Muscle layer of duodenum (tissue), 2 donors: ENCODE measurements at regions not wholly inside any gene's neighbourhood (a gene's known extent, or its start where the extent isn't known, plus 50 kb on each side); places are given as distances from the start of the nearest gene placed in this dataset.
"Not testable (repeated sequence)": the region's sequence is repeated elsewhere in the genome, so short reads cannot be mapped to it uniquely, and the experiment has no call there.

ENCODE experiments used
- H3K27ac ChIP-seq: one replicate; pipeline ENCODE4 v1.7.0; 2013; ENCODE audit warnings: mild to moderate bottlenecking, low read length
- H3K27me3 ChIP-seq: one replicate; pipeline ENCODE4 v1.7.0; 2013; ENCODE audit warnings: low read depth, mild to moderate bottlenecking, control low read depth, low read length
- H3K36me3 ChIP-seq, 2 donors: one replicate each; pipeline ENCODE4 v1.7.0; 2013; ENCODE audit warnings: low read length in 2 of 2, control low read depth in 1 of 2, mild to moderate bottlenecking in 1 of 2; ENCODE audit not compliant: insufficient read depth in 2 of 2, control insufficient read depth in 1 of 2
- H3K4me1 ChIP-seq, 2 donors: one replicate each; pipeline ENCODE4 v1.7.0; 2013; ENCODE audit warnings: low read length in 2 of 2, mild to moderate bottlenecking in 2 of 2, control low read depth in 1 of 2, moderate library complexity in 1 of 2; ENCODE audit not compliant: insufficient read depth in 2 of 2, control insufficient read depth in 1 of 2
- H3K4me3 ChIP-seq, 2 donors: one replicate each; pipeline ENCODE4 v1.7.0; 2013; ENCODE audit warnings: low read length in 2 of 2, low read depth in 1 of 2, mild to moderate bottlenecking in 1 of 2
- H3K9me3 ChIP-seq, 2 donors: one replicate each; pipeline ENCODE4 v1.7.0; 2013; ENCODE audit warnings: low read length in 2 of 2, control low read depth in 1 of 2, mild to moderate bottlenecking in 1 of 2; ENCODE audit not compliant: control insufficient read depth in 1 of 2
- donor health status: healthy.

DNA sequence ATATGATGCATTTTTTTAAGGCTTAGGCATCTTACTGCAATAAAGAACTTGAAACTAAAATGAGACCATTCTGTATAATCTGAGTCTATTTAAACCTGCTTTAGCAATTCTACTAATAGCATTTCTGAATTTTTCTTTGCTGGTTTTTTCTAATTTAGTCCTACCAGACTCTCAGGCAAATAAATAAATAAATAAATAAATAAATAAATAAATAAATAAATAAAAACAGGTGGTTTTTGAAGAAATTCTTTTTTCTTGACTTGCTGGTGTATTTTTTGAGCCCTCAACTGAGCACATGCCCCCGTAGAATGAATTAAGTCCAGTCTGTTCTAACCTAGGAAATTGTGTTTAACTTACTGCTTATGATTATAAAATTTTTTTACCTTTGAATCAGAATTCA, 134.7 kb upstream of the FOXP2 start:
- Histone ChIP-seq H3K4me3 (no peak overlapping the region), H3K4me1 (no peaks in the 10 kb centered on the region), H3K27me3 (no peaks in the 10 kb centered on the region), H3K9me3 (no peaks in the 10 kb centered on the region), H3K36me3 (no peaks in the 10 kb centered on the region), H3K27ac (no peak overlapping the region)

DNA sequence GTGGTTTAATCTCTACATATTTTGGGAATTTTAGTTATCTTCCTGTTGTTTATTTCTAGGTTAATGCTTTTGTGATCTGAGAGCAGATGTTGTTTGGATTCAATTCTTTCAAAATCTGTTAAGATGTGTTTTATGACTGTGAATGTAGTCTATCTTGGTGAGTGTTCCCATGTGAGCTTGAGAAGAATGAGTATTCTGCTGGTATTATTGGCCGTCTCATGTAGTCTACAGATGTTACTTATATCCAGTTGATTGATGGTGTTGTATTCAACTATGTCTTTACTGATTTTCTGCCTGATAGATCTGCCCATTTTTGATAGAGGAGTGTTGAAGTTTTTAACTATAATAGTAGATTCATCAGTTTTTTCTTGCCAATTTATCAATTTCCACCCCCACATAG, 141.4 kb upstream of the FOXP2 start:
- H3K9me3 ChIP-seq = no peaks in the 10 kb centered on the region
- no peaks in the 10 kb centered on the region for H3K36me3 ChIP-seq
- no peaks in the 10 kb centered on the region for H3K4me1 ChIP-seq
- H3K4me3 ChIP-seq = no peak overlapping the region
- H3K27ac ChIP-seq = no peak overlapping the region
- no peaks in the 10 kb centered on the region for H3K27me3 ChIP-seq

GRCh38 chr7:114269714-114270113, 144.9 kb upstream of the FOXP2 start:
- Histone ChIP-seq H3K9me3 (no peaks in the 10 kb centered on the region), H3K4me3 (no peak overlapping the region), H3K27me3 (no peaks in the 10 kb centered on the region), H3K36me3 (no peaks in the 10 kb centered on the region), H3K4me1 (no peaks in the 10 kb centered on the region), H3K27ac (no peak overlapping the region)

DNA sequence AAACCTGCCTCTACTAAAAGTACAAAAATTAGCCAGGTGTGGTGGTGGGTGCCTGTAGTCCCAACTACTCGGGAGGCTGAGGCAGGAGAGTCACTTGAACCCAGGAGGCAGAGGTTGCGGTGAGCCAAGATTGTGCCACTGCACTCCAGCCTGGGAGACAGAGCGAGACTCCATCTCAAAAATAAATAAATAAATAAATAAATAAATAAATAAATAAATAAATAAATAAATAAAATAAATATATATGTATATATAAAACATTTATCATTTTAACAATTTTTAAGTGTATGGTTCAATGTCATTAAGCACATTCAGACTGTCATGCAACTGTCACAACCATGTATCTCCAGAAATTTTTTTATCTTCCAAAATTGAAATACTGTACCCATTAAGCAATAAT, 147.1 kb upstream of the FOXP2 start:
- not testable (repeated sequence) for H3K4me3 ChIP-seq, H3K9me3 ChIP-seq, H3K4me1 ChIP-seq, H3K27me3 ChIP-seq, H3K27ac ChIP-seq, H3K36me3 ChIP-seq

- H3K27me3 ChIP-seq = no peaks in the 10 kb centered on the region
- H3K4me1 ChIP-seq = no peaks in the 10 kb centered on the region
- no peaks in the 10 kb centered on the region for H3K9me3 ChIP-seq
- no peak overlapping the region for H3K27ac ChIP-seq
- no peaks in the 10 kb centered on the region for H3K36me3 ChIP-seq
- no peak overlapping the region for H3K4me3 ChIP-seq
Measured at GRCh38 chr7:114264023-114264422, 150.6 kb upstream of the FOXP2 start.

DNA sequence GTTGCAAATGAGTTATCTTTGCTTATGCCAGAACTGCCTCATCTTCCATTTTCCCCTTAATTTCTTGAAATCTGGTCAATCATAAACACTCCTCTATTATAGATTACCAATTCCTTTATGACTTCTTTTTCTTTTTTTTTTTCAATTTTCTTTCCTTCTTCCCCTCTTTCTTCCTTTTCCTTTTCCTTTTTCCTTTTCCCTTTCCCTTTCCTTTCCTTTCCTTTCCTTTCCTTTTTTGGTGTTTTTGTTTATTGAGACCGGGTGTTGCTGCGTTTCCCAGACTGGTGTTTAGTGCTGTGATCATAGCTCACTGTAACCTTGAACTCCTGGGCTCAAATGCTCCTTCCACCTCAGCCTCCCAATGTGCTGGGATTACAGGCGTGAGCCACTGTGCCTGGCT, 151.4 kb upstream of the FOXP2 start:
- Histone ChIP-seq H3K9me3 (no peaks in the 10 kb centered on the region), H3K4me3 (no peak overlapping the region), H3K4me1 (no peaks in the 10 kb centered on the region), H3K27me3 (no peaks in the 10 kb centered on the region), H3K27ac (no peak overlapping the region), H3K36me3 (no peaks in the 10 kb centered on the region)

GRCh38 chr7:114255404-114255841, 159.2 kb upstream of the FOXP2 start:
- H3K9me3 ChIP-seq = no peaks in the 10 kb centered on the region
- H3K4me3 ChIP-seq = no peak overlapping the region
- H3K4me1 ChIP-seq = no peaks in the 10 kb centered on the region
- no peaks in the 10 kb centered on the region for H3K36me3 ChIP-seq
- no peak overlapping the region for H3K27ac ChIP-seq
- no peaks in the 10 kb centered on the region for H3K27me3 ChIP-seq

DNA sequence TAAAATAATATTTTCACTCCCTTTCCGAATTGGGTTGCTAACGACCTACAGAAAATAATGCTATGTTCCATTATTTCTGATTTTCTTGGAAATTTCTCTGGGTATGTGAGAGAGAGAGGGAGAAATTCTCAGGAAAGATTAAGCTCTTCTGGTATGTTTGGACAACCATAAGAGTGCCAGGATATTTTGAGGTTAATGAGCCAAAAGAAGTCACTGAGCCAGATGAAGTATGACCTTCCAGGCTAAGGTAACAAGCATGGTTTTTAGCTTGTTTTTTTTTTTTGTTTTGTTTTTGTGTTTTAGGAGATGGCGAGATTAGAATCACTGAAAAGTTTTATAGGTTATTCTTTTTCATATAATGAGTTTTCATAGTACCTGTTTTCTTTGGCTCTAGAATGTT, 171.0 kb upstream of the FOXP2 start:
- Histone ChIP-seq H3K4me3 (no peak overlapping the region), H3K4me1 (no peaks in the 10 kb centered on the region), H3K9me3 (no peaks in the 10 kb centered on the region), H3K27me3 (no peaks in the 10 kb centered on the region), H3K36me3 (no peaks in the 10 kb centered on the region), H3K27ac (no peak overlapping the region)

DNA sequence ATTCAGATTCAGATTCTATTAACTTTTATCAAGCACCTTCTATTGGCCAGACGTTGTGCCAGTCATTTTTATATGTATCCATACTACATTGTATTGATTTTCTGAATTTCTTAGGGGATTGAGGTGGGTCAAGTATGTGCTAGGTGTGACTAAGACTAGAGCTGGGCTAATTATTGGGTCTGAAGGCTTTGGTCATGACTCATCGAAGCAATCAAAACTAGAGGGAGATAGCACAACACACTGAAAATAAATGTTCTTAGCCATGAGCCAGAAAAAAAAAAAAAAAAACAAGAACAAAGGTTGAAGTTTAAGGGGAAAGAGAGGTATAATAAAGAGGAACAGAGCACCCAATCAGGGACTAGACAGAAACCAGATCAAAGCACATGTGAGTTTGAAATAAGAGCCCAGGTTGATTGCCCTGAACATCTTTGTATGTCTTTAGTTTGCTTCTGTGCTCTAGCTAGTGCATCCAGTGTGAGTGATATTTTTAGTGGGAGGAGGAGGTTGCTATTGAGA, 171.6 kb upstream of the FOXP2 start:
- Histone ChIP-seq H3K27ac (no peak overlapping the region), H3K27me3 (no peaks in the 10 kb centered on the region), H3K36me3 (no peaks in the 10 kb centered on the region), H3K4me3 (no peak overlapping the region), H3K9me3 (no peaks in the 10 kb centered on the region), H3K4me1 (no peaks in the 10 kb centered on the region)

DNA sequence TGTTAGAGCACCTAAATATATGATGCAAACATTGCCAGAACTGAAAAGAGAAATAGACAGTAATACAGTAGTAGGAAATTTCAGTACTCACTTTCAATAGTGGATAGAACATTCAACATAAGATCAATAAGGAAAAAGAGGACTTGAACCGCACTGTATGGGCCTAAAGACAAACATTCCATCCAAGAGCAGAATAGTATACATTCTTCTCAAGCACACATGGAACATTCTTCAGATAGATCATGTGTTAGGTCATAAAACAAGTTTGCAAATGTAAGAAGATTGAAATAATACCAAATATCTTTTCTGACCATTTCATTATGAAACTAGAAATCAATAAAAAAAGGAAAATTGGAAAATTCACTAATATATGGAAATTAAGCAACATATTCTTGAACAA, 185.4 kb upstream of the FOXP2 start:
- Histone ChIP-seq H3K4me3 (no peak overlapping the region), H3K36me3 (no peaks in the 10 kb centered on the region), H3K4me1 (no peaks in the 10 kb centered on the region), H3K27ac (no peak overlapping the region), H3K27me3 (no peaks in the 10 kb centered on the region), H3K9me3 (no peaks in the 10 kb centered on the region)

DNA sequence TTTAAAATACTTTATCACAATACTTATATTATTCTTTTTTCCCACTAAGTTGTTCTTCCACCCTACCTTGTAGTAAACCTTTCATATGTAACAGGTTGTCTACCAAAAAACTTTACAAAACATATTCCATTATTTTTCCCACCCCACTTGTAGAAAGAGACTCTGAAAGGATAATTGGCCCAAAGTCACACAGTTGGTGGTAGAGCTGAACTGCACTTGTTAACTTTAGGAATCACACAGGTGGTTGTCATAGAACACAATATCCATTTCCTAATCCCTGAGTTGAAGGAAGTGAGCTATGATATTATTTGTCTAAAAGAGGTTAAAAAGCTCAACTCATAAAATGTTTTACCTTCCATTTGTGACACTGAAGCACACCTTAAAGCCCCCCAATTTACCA, 188.8 kb upstream of the FOXP2 start:
- H3K36me3 ChIP-seq = no peaks in the 10 kb centered on the region
- no peaks in the 10 kb centered on the region for H3K4me1 ChIP-seq
- no peaks in the 10 kb centered on the region for H3K27me3 ChIP-seq
- H3K4me3 ChIP-seq = no peak overlapping the region
- H3K9me3 ChIP-seq = no peaks in the 10 kb centered on the region
- no peak overlapping the region for H3K27ac ChIP-seq

DNA sequence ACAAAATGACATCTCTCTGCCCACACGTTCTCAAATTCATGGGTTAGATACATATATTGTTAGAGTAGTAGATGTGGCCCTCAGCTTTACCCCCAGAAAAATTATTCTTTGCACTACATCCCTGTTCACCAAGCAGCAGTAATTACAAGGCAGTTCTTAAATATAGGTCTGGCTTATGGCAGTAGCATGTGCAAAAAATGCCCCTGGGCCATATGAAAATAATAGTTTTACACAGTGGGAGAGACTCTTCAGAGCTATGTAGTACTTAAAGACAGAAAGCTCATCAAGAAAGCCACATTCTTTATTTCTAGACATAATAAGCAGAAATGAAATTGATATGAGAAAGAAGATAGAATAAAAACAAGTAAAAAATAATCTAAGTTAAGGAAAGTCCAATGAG, 196.3 kb upstream of the FOXP2 start:
- H3K4me3 ChIP-seq = no peak overlapping the region
- H3K36me3 ChIP-seq = no peaks in the 10 kb centered on the region
- H3K27me3 ChIP-seq = no peaks in the 10 kb centered on the region
- no peaks in the 10 kb centered on the region for H3K4me1 ChIP-seq
- no peak overlapping the region for H3K27ac ChIP-seq
- H3K9me3 ChIP-seq = no peaks in the 10 kb centered on the region
